ENCODE measurements at regions not wholly inside any gene's neighbourhood (a gene's known extent, or its start where the extent isn't known, plus 50 kb on each side); places are given as distances from the start of the nearest gene placed in this dataset.

DNA sequence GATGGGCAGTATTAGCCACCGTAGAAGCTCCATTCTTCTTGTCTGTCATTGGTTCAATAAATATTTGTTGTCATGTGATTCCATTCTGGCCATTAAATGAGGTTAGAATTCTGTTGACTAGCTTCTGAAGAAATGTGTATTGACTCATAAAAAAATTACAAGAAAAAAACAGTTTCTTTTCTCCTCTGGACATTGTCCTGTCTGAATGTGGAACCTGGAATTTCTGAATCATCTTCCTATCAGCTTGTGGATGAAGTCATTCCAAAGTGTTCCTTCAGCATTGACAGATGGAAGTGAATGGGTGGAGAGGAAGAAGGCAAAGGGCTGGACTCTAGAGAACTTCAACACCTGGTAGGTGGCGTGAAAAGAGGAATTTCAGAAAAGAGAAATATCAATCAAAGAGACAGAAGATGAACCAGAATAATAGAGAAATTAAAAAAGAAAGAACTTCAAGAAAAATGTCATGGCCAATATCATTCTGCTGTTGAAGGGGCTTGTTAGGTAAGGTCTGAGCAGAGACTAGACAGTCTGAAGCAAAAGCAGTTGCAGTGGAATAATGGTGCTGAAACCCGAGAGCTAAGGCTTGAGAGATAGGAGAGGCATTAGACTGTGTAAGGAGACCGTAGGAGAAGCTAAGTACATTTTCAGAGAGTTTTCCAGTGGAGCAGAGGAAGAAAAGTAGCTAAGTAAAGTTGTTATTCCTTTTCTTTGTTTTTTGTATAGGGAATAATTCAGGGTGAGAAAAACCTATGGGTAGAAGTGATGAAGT, 806.6 kb downstream of the SQOR start:
- H3K9me3 Mint-ChIP-seq: peaks cover 0 to 6% of the 10 kb centered on the region in 2 experiments; a peak in 3 of 5 replicates
- H3K4me1 Mint-ChIP-seq: peaks cover 0 to 7% of the 10 kb centered on the region in 2 experiments; a peak in 1 of 4 replicates
- no peaks in the 10 kb centered on the region for H3K27me3 ChIP-seq (ENCODE audit: insufficient read depth, low read length)
- no peak overlapping the region for H2BK15ac ChIP-seq (ENCODE audit: low read depth, low read length)
- no peak overlapping the region for H2BK5ac ChIP-seq (ENCODE audit: insufficient read length, low read length)
- H3K23ac ChIP-seq (ENCODE audit: insufficient read length, low read depth, low read length): no peak overlapping the region
- H3K18ac ChIP-seq (ENCODE audit: insufficient read length, low read depth, low read length): no peak overlapping the region
- no peak overlapping the region for H4K91ac ChIP-seq (ENCODE audit: insufficient read length, low read depth, low read length)
- no peaks in the 10 kb centered on the region for H3K9me3 ChIP-seq (ENCODE audit: control insufficient read depth, low read depth, low read length)
- no peak overlapping the region for H2BK120ac ChIP-seq (ENCODE audit: low read depth, low read length, poor library complexity, severe bottlenecking)
- TF ChIP-seq, protein P1, sequence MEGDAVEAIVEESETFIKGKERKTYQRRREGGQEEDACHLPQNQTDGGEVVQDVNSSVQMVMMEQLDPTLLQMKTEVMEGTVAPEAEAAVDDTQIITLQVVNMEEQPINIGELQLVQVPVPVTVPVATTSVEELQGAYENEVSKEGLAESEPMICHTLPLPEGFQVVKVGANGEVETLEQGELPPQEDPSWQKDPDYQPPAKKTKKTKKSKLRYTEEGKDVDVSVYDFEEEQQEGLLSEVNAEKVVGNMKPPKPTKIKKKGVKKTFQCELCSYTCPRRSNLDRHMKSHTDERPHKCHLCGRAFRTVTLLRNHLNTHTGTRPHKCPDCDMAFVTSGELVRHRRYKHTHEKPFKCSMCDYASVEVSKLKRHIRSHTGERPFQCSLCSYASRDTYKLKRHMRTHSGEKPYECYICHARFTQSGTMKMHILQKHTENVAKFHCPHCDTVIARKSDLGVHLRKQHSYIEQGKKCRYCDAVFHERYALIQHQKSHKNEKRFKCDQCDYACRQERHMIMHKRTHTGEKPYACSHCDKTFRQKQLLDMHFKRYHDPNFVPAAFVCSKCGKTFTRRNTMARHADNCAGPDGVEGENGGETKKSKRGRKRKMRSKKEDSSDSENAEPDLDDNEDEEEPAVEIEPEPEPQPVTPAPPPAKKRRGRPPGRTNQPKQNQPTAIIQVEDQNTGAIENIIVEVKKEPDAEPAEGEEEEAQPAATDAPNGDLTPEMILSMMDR (conservative IDR thresholded peaks at IDR 0.05): no peak
- H3K14ac ChIP-seq (ENCODE audit: insufficient read depth, low read length): no peak overlapping the region
- no peak overlapping the region for H4K8ac ChIP-seq (replicated peaks; ENCODE audit: insufficient read length, low read depth, low read length)
- no peaks in the 10 kb centered on the region for H3K79me1 ChIP-seq (ENCODE audit: insufficient read depth, low read depth, low read length, poor library complexity, severe bottlenecking)
- no peaks in the 10 kb centered on the region for H3K4me1 ChIP-seq (ENCODE audit: insufficient read depth, low read length)
- H3K56ac ChIP-seq (ENCODE audit: insufficient read length, low read depth, low read length): no peak overlapping the region
- WGBS (ENCODE audit: extremely low coverage, insufficient read length, low lambda C conversion rate): no CpG with 5 or more reads among the region's 4 CpGs
- H3T11ph ChIP-seq (ENCODE audit: low read length): no peak overlapping the region
- no peak overlapping the region for H3K4me2 ChIP-seq (ENCODE audit: insufficient read depth, insufficient read length, low read length)
- no peak overlapping the region for H2AFZ ChIP-seq (ENCODE audit: low read length)
- no peaks in the 10 kb centered on the region for H4K20me1 ChIP-seq (ENCODE audit: control insufficient read depth, insufficient read depth, insufficient read length)
- no peak overlapping the region for H3K27ac ChIP-seq (ENCODE audit: insufficient read length, low read depth, low read length)
- H2AK5ac ChIP-seq (ENCODE audit: insufficient read length, low read length): no peak overlapping the region
- H3K9ac ChIP-seq (ENCODE audit: extremely low read depth, insufficient read length, low read length): no peak overlapping the region
- H2BK12ac ChIP-seq (ENCODE audit: insufficient read length, low read depth, low read length): no peak overlapping the region
- H4K5ac ChIP-seq (ENCODE audit: insufficient read length, low read depth, low read length): no peak overlapping the region
- H3K79me2 ChIP-seq (ENCODE audit: insufficient read depth, low read length): no peaks in the 10 kb centered on the region
- no peak overlapping the region for H2BK20ac ChIP-seq (ENCODE audit: low read depth, low read length, poor library complexity, severe bottlenecking)
- H3K27me3 Mint-ChIP-seq (ENCODE audit: low read depth): no peaks in the 10 kb centered on the region
- H3K27ac Mint-ChIP-seq: no peak overlapping the region
- no peak overlapping the region for H3K4me3 Mint-ChIP-seq
- no peaks in the 10 kb centered on the region for H3K23me2 ChIP-seq (ENCODE audit: insufficient read length, low read depth, low read length, poor library complexity, severe bottlenecking)
- no peaks in the 10 kb centered on the region; a peak in 2 of 7 replicates for H3K36me3 Mint-ChIP-seq (ENCODE audit: insufficient read depth in 1 of 3, low read depth in 3 of 3)
- no peak for DNase-seq
- no peak overlapping the region for H3K4ac ChIP-seq (ENCODE audit: low read depth, low read length)

Measured in H9 (cell line).